Gastrocnemius medialis (tissue), 4 donors: ENCODE measurements at regions not wholly inside any gene's neighbourhood (a gene's known extent, or its start where the extent isn't known, plus 50 kb on each side); places are given as distances from the start of the nearest gene placed in this dataset.

Experiments
- CTCF ChIP-seq, 5 experiments: fragments of 450-650 bp in 3 of 5; fragments of 200-600 bp in 2 of 5; sonication (generic) in 2 of 5; IDR thresholded peaks in 4 of 5; conservative IDR thresholded peaks in 1 of 5; 1 replicate in 4 of 5; 2 replicates in 1 of 5; pipeline ENCODE4 v1.5.1; 2016 to 2019; ENCODE audit warnings: antibody characterized with exemption in 5 of 5, mild to moderate bottlenecking in 3 of 5, moderate library complexity in 3 of 5
- POLR2A ChIP-seq, 2 donors: fragments of 450-650 bp; IDR thresholded peaks; one replicate each; pipeline ENCODE4 v1.6.1; 2017; ENCODE audit warnings: antibody characterized with exemption in 2 of 2, mild to moderate bottlenecking in 2 of 2, moderate library complexity in 2 of 2

- no peak for TF ChIP-seq CTCF (IDR thresholded peaks at IDR 0.05 in 4 of 5, conservative IDR thresholded peaks at IDR 0.05 in 1 of 5)
- no peak for TF ChIP-seq POLR2A (IDR thresholded peaks at IDR 0.05)
Measured at GRCh38 chr10:30155401-30155800, 96.0 kb upstream of the JCAD start.
